Mesenchymal stem cell (in vitro differentiated cells and primary cell): ENCODE measurements at regions not wholly inside any gene's neighbourhood (a gene's known extent, or its start where the extent isn't known, plus 50 kb on each side); places are given as distances from the start of the nearest gene placed in this dataset.

Experiments used
- DNase-seq: peaks from one replicate; pipeline ENCODE4 v3.0.0-alpha.2; 2013
- H2AFZ ChIP-seq: one replicate; pipeline ENCODE4 v1.6.1; 2013; ENCODE audit warnings: low read depth, mild to moderate bottlenecking, control low read depth, inconsistent platforms, low read length, moderate library complexity
- H2AK5ac ChIP-seq: 2 replicates; pipeline ENCODE4 v1.6.1; 2013; ENCODE audit warnings: low read length, moderate library complexity, mild to moderate bottlenecking, inconsistent platforms; ENCODE audit not compliant: severe bottlenecking
- H2BK120ac ChIP-seq: one replicate; pipeline ENCODE4 v1.6.1; 2013; ENCODE audit warnings: low read depth, mild to moderate bottlenecking, inconsistent platforms, low read length, moderate library complexity
- H2BK12ac ChIP-seq, 2 experiments: one replicate each; pipeline ENCODE4 v1.6.1; 2013; ENCODE audit warnings: inconsistent platforms in 2 of 2, low read length in 2 of 2, mild to moderate bottlenecking in 2 of 2, moderate library complexity in 2 of 2, control low read depth in 1 of 2
- H2BK15ac ChIP-seq: one replicate; pipeline ENCODE4 v1.6.1; 2013; ENCODE audit warnings: mild to moderate bottlenecking, low read depth, inconsistent platforms; ENCODE audit not compliant: poor library complexity, severe bottlenecking
- H2BK5ac ChIP-seq: 2 replicates; pipeline ENCODE4 v1.6.1; 2013; ENCODE audit warnings: low read depth, mild to moderate bottlenecking, low read length, control low read depth, inconsistent platforms; ENCODE audit not compliant: poor library complexity, severe bottlenecking
- H3K14ac ChIP-seq, 2 experiments: one replicate each; pipeline ENCODE4 v1.6.1; 2013; ENCODE audit warnings: inconsistent platforms in 2 of 2, low read length in 2 of 2, control low read depth in 1 of 2, mild to moderate bottlenecking in 1 of 2, moderate library complexity in 1 of 2
- H3K18ac ChIP-seq, 2 experiments: one replicate each; pipeline ENCODE4 v1.6.1; 2013; ENCODE audit warnings: inconsistent platforms in 2 of 2, low read length in 2 of 2, control low read depth in 1 of 2, low read depth in 1 of 2, mild to moderate bottlenecking in 1 of 2
- H3K23ac ChIP-seq, 2 experiments: one replicate each; pipeline ENCODE4 v1.6.1; 2013; ENCODE audit warnings: inconsistent platforms in 2 of 2, low read length in 2 of 2, mild to moderate bottlenecking in 2 of 2, moderate library complexity in 2 of 2, control low read depth in 1 of 2
- H3K27ac ChIP-seq: 2 replicates; pipeline ENCODE4 v1.5.1; 2013; ENCODE audit warnings: mild to moderate bottlenecking, moderate library complexity, low read length, control low read depth, inconsistent platforms; ENCODE audit not compliant: poor library complexity, severe bottlenecking
- H3K27me3 ChIP-seq, 2 experiments: 2 replicates each; pipeline versions ENCODE4 v1.6.1 to v1.7.0; 2013; ENCODE audit warnings: low read length in 2 of 2, mild to moderate bottlenecking in 2 of 2, moderate library complexity in 2 of 2, control low read depth in 1 of 2, inconsistent platforms in 1 of 2; ENCODE audit not compliant: control insufficient read depth in 1 of 2, insufficient read depth in 1 of 2
- H3K36me3 ChIP-seq, 2 experiments: 2 replicates each; pipeline versions ENCODE4 v1.6.1 to v1.7.0; 2013; ENCODE audit warnings: low read length in 2 of 2, control low read depth in 1 of 2, inconsistent platforms in 1 of 2, low read depth in 1 of 2, mild to moderate bottlenecking in 1 of 2; ENCODE audit not compliant: insufficient read depth in 2 of 2, control insufficient read depth in 1 of 2
- H3K4ac ChIP-seq, 2 experiments: one replicate each; pipeline ENCODE4 v1.6.1; 2013; ENCODE audit warnings: inconsistent platforms in 2 of 2, low read length in 2 of 2, mild to moderate bottlenecking in 2 of 2, moderate library complexity in 2 of 2, control low read depth in 1 of 2, low read depth in 1 of 2
- H3K4me1 ChIP-seq: 2 replicates; pipeline ENCODE4 v1.6.1; 2013; ENCODE audit warnings: low read depth, low read length, control low read depth; ENCODE audit not compliant: control insufficient read depth, insufficient read depth
- H3K4me2 ChIP-seq: 2 replicates; pipeline ENCODE4 v1.6.1; 2013; ENCODE audit warnings: low read length, mild to moderate bottlenecking, inconsistent platforms; ENCODE audit not compliant: poor library complexity, severe bottlenecking
- H3K4me3 ChIP-seq, 2 experiments: 2 replicates each; pipeline versions ENCODE4 v1.5.1 to v1.7.0; 2013; ENCODE audit warnings: low read length in 2 of 2, mild to moderate bottlenecking in 2 of 2, control low read depth in 1 of 2, low read depth in 1 of 2; ENCODE audit not compliant: insufficient read depth in 1 of 2
- H3K79me1 ChIP-seq: replicated peaks from 2 replicates; pipeline ENCODE4 v1.6.1; 2013; ENCODE audit warnings: mild to moderate bottlenecking, control low read depth, low read length, inconsistent platforms; ENCODE audit not compliant: poor library complexity, severe bottlenecking
- H3K9ac ChIP-seq: 2 replicates; pipeline ENCODE4 v1.7.0; 2013; ENCODE audit warnings: mild to moderate bottlenecking, low read length, moderate library complexity
- H3K9me3 ChIP-seq: 2 replicates; pipeline ENCODE4 v1.7.0; 2013; ENCODE audit warnings: mild to moderate bottlenecking, low read length; ENCODE audit not compliant: control insufficient read depth
- H4K8ac ChIP-seq: one replicate; pipeline ENCODE4 v1.6.1; 2013; ENCODE audit warnings: inconsistent platforms, mild to moderate bottlenecking, low read length, moderate library complexity
- H4K91ac ChIP-seq: one replicate; pipeline ENCODE4 v1.6.1; 2013; ENCODE audit warnings: mild to moderate bottlenecking, low read length, inconsistent platforms
- WGBS: methylation state at CpG from one replicate; pipeline ENCODE4 v1.1.7; 2013; ENCODE audit warnings: mixed read lengths; 5-methylcytosine and 5-hydroxymethylcytosine counted together

DNA sequence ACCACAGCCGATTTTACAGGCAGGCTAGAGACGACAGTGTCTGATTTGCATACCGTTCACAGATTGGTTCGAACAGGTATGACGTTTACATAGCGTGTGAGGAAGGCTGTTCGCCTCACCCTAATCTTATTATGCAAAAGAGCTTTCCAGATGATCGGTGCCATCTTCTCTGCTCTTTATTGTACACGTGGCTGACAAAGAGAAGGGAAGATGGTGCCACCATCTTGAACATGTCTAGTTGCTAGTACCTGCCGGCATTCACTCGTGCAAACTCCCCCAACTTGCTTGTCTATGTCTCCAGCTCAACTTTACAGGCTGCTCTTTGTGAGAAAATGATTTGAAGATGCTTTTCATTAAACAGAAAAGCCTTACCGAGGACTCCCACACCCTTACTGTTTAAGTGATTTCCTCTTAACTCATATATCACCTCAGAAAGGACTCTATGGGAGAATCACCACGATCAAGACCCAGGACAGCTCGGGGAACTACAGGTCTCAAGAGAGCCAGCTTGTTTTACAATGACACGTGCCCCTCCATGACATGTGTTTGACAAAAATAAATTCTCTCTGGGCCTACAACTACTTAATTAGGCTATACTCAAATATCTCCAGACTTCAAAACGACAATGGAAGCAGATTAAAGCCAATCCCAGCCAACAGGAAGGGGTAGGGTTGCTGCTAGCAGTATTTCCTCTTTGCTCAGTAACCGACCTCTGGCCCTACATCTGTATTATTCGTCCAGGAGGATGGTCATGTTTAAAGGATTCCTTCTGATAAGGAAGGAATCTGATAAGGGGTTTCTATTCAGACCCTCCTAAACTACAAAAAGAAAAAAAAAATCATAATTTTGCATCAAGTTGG, 480.6 kb downstream of the TMEM114 start:
- Histone ChIP-seq H3K36me3 (no peaks in the 10 kb centered on the region), H3K27ac (no peak overlapping the region), H3K9me3 (no peaks in the 10 kb centered on the region), H3K18ac (no peak overlapping the region), H2BK120ac (no peak overlapping the region), H2AK5ac (no peak overlapping the region), H3K79me1 (no peaks in the 10 kb centered on the region), H4K8ac (no peak overlapping the region), H3K23ac (no peak overlapping the region), H3K4ac (no peak overlapping the region), H2BK12ac (no peak overlapping the region), H2BK15ac (no peak overlapping the region), H3K4me3 (no peak overlapping the region), H4K91ac (no peak overlapping the region), H2BK5ac (no peak overlapping the region), H2AFZ (no peak overlapping the region), H3K14ac (no peak overlapping the region), H3K4me1 (no peaks in the 10 kb centered on the region), H3K27me3 (no peaks in the 10 kb centered on the region), H3K9ac (no peak overlapping the region), H3K4me2 (no peak overlapping the region)
- no peak for DNase-seq
- WGBS = 75% methylated on average over 14 of the region's 18 CpGs

DNA sequence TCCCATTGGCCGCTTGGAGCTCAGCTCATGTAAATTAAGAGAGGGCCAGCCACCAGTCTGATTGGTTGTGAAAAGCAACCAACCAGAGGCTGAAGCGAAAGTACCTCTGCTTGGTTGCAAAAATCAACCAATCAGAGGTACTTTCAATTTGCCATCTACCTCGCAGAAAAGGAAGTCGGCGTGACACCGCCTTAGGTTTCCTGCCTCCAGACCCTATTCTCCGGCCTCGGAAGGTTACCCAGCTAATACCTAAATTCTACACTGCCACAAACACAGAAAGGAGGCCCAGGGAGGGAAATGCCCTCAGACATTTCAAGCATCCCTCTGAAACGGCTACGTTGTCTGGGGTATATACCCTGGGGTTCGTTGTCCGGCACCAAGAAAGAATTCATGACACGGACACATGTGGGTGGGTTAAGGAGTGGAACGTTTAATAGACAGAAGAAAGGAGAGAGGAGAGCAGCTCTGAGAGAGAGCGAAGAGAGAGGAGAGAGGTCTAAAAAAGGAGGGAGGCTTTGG, 481.3 kb downstream of the TMEM114 start:
- no peak overlapping the region for H2BK15ac ChIP-seq

DNA sequence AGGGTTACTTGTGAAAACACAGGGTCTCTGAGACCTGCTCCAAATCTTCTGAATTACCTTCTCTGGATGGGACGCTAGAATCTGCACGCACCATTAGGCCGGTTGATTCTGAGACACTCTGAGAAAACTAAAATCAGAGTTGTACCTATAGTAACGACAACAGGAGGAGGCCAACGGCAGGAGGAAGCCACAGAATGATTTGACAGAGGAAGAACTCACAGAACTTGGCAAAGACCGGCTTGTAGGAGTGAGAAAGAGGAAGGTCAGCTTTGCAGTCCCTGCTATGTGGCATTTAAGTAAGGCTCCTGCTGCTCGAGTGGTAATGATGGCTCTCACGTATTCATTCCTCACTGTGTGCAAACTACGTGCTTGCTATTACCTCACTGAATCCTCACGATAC, 483.0 kb downstream of the TMEM114 start:
- Histone ChIP-seq H2AK5ac (no peak overlapping the region), H3K27me3 (no peaks in the 10 kb centered on the region), H3K79me1 (no peaks in the 10 kb centered on the region), H3K27ac (no peak overlapping the region), H4K8ac (no peak overlapping the region), H2AFZ (no peak overlapping the region), H3K23ac (no peak overlapping the region), H2BK15ac (no peak overlapping the region), H3K4me1 (no peaks in the 10 kb centered on the region), H3K14ac (no peak overlapping the region), H3K9me3 (no peaks in the 10 kb centered on the region), H3K18ac (no peak overlapping the region), H2BK5ac (no peak overlapping the region), H2BK12ac (no peak overlapping the region), H4K91ac (no peak overlapping the region), H3K4me3 (no peak overlapping the region), H3K4me2 (no peak overlapping the region), H3K36me3 (no peaks in the 10 kb centered on the region), H2BK120ac (no peak overlapping the region), H3K9ac (no peak overlapping the region), H3K4ac (no peak overlapping the region)
- 75% methylated on average over 6 of the region's 10 CpGs for WGBS
- no peak for DNase-seq

More for the DNA sequence above, 481.3 kb downstream of the TMEM114 start:
- Histone ChIP-seq H3K79me1 (no peaks in the 10 kb centered on the region), H3K18ac (no peak overlapping the region), H3K27ac (no peak overlapping the region), H2BK12ac (no peak overlapping the region), H4K8ac (no peak overlapping the region), H4K91ac (no peak overlapping the region), H2AFZ (no peak overlapping the region), H2AK5ac (no peak overlapping the region), H3K9me3 (no peaks in the 10 kb centered on the region), H3K14ac (no peak overlapping the region), H3K9ac (no peak overlapping the region), H3K4ac (no peak overlapping the region), H3K4me1 (no peaks in the 10 kb centered on the region), H3K27me3 (no peaks in the 10 kb centered on the region), H2BK5ac (no peak overlapping the region), H3K36me3 (no peaks in the 10 kb centered on the region), H3K4me2 (no peak overlapping the region), H3K4me3 (no peak overlapping the region), H3K23ac (no peak overlapping the region), H2BK120ac (no peak overlapping the region)
- WGBS = 90% methylated on average over 15 of the region's 15 CpGs
- DNase-seq = no peak

DNA sequence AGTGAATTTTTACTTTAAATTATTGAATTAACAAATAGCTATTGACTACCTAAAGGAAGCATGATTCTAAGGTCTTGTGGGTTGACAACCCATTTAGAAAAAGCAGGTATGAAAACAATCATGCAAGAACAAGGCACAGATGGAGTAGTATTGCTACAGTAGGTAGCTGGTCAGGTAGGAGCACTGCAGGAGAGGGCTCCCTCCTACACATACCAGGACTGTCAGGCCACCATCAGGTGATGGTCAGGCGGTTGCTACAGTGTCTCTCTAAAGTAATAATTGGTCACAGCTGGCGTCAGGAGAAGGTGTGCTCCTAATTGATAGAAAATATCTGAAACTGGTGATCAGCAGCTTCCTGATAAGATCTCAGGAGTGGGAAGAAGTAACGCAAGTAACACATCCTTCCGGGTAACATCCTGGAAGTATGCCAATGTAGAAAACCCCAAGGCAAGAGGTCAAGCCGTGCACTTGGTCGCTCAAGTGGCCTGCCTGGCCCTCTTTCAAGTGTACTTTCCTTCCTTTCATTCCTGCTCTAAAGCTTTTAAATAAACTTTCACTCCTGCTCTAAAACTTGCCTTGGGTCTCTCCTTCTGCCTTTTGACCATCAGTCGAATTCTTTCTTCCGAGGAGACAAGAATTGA, 486.5 kb downstream of the TMEM114 start:
- no peak overlapping the region for H3K18ac ChIP-seq
- H3K4me2 ChIP-seq = no peak overlapping the region
- H2AK5ac ChIP-seq = no peak overlapping the region
- H3K27ac ChIP-seq = no peak overlapping the region
- H4K8ac ChIP-seq = no peak overlapping the region
- H3K4me3 ChIP-seq = no peak overlapping the region
- no peak overlapping the region for H2BK5ac ChIP-seq
- DNase-seq = no peak
- no peaks in the 10 kb centered on the region for H3K4me1 ChIP-seq
- H3K14ac ChIP-seq = no peak overlapping the region
- 86% methylated on average over 8 of the region's 8 CpGs for WGBS
- peaks cover 8% of the 10 kb centered on the region for H3K9me3 ChIP-seq
- no peak overlapping the region for H3K4ac ChIP-seq
- no peak overlapping the region for H3K23ac ChIP-seq
- H2BK120ac ChIP-seq = no peak overlapping the region
- H2BK12ac ChIP-seq = no peak overlapping the region
- H3K27me3 ChIP-seq = no peaks in the 10 kb centered on the region
- H2AFZ ChIP-seq = no peak overlapping the region
- no peak overlapping the region for H2BK15ac ChIP-seq
- no peak overlapping the region for H3K9ac ChIP-seq
- H3K79me1 ChIP-seq = no peaks in the 10 kb centered on the region
- no peak overlapping the region for H4K91ac ChIP-seq
- no peaks in the 10 kb centered on the region for H3K36me3 ChIP-seq
